ENCODE measurements at regions not wholly inside any gene's neighbourhood (a gene's known extent, or its start where the extent isn't known, plus 50 kb on each side); places are given as distances from the start of the nearest gene placed in this dataset.

- no peaks in the 10 kb centered on the region for H3K4me1 Mint-ChIP-seq (ENCODE audit: low read depth, unreplicated experiment)
- no peak overlapping the region for H3K4me3 Mint-ChIP-seq (ENCODE audit: unreplicated experiment)
- H3K36me3 Mint-ChIP-seq (ENCODE audit: insufficient read depth, unreplicated experiment): no peaks in the 10 kb centered on the region
- Histone ChIP-seq H3K9me3 (peaks cover 9% of the 10 kb centered on the region; the same call in 1 of the 2 replicates), H3K36me3 (ENCODE audit: control insufficient read depth, insufficient read depth, low read length) (no peaks in the 10 kb centered on the region), H3K27me3 (replicated peaks; ENCODE audit: control insufficient read depth, insufficient read depth, low read length) (no peaks in the 10 kb centered on the region), H3K4me1 (peaks cover 3% of the 10 kb centered on the region; the same call in 1 of the 2 replicates), H3K4me3 (ENCODE audit: low read depth, low read length) (no peak overlapping the region)
- ChIA-PET CTCF (interaction anchor here (0.7 kb wide), 1 partner anchor 12 kb away, joined by 3 read pairs; no protein-coding TSS in a partner anchor), POLR2A (no interaction called here)
- H3K9me3 Mint-ChIP-seq (ENCODE audit: unreplicated experiment): no peaks in the 10 kb centered on the region
- intact Hi-C loops (cut with micrococcal nuclease; ENCODE audit: unreplicated experiment): loop anchor here (2.0 kb wide), 1 partner anchor 30 kb away; no protein-coding TSS in a partner anchor
- peaks cover 2% of the 10 kb centered on the region for H3K27me3 Mint-ChIP-seq (ENCODE audit: insufficient read depth, unreplicated experiment)
- no peak for DNase-seq
- BruUV-seq (replicated peaks): no TSS peak
- no peak overlapping the region for H3K27ac Mint-ChIP-seq (ENCODE audit: unreplicated experiment)
- no peak for TF ChIP-seq CTCF (IDR thresholded peaks at IDR 0.05; ENCODE audit: insufficient read depth in 1 of 2, low read depth in 1 of 2, low read length in 1 of 2, severe bottlenecking in 1 of 2, unreplicated experiment in 1 of 2)
Observed at GRCh38 chr11:116396331-116396730, 376.5 kb downstream of the BUD13 start.

DNA sequence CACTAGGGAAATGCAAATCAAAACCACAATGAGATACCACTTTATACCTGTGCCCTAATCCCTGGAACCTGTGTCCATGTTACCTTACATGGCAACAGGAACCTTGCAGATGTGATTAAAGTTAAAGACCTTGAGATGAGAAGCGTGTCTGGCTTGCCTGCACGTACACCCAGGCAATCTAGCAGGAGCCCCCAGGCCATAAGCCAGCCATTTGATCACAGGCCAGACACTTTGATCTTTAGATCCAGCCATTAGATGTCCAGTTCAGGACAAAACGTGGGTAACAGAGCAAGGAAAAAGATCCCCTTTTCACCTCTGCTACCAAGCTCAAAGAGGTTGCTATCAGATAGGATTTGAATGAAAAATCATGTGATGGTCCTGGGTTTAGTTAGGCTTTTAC is 378.8 kb downstream of the BUD13 start:
- POLR2A ChIA-PET: interaction anchor here (0.6 kb wide), 1 partner anchor 1947 kb away, joined by 3 read pairs; no protein-coding TSS in a partner anchor

GRCh38 chr11:116390963-116391362 is 381.8 kb downstream of the BUD13 start:
- Histone ChIP-seq H3K4me3 (ENCODE audit: low read depth, low read length) (no peak overlapping the region), H3K9me3 (peaks cover 9% of the 10 kb centered on the region; the same call in 1 of the 2 replicates), H3K36me3 (ENCODE audit: control insufficient read depth, insufficient read depth, low read length) (no peaks in the 10 kb centered on the region), H3K27me3 (replicated peaks; ENCODE audit: control insufficient read depth, insufficient read depth, low read length) (no peaks in the 10 kb centered on the region), H3K4me1 (no peaks in the 10 kb centered on the region)
- ChIA-PET POLR2A (interaction anchor here (0.5 kb wide), 1 partner anchor 13 kb away, joined by 3 read pairs; no protein-coding TSS in a partner anchor), CTCF (interaction anchor here (0.9 kb wide), 1 partner anchor 63 kb away, joined by 3 read pairs; no protein-coding TSS in a partner anchor)
- no peak for DNase-seq
- intact Hi-C loops (cut with micrococcal nuclease; ENCODE audit: unreplicated experiment): no loop called here
- no peak overlapping the region for H3K4me3 Mint-ChIP-seq (ENCODE audit: unreplicated experiment)
- no peaks in the 10 kb centered on the region for H3K9me3 Mint-ChIP-seq (ENCODE audit: unreplicated experiment)
- no TSS peak for BruUV-seq (replicated peaks)
- H3K27ac Mint-ChIP-seq (ENCODE audit: unreplicated experiment): no peak overlapping the region
- no peak for TF ChIP-seq CTCF (IDR thresholded peaks at IDR 0.05; ENCODE audit: insufficient read depth in 1 of 2, low read depth in 1 of 2, low read length in 1 of 2, severe bottlenecking in 1 of 2, unreplicated experiment in 1 of 2)
- H3K4me1 Mint-ChIP-seq (ENCODE audit: low read depth, unreplicated experiment): no peaks in the 10 kb centered on the region
- no peaks in the 10 kb centered on the region for H3K36me3 Mint-ChIP-seq (ENCODE audit: insufficient read depth, unreplicated experiment)
- peaks cover 2% of the 10 kb centered on the region for H3K27me3 Mint-ChIP-seq (ENCODE audit: insufficient read depth, unreplicated experiment)

More for the DNA sequence above, 378.8 kb downstream of the BUD13 start:
- H3K4me3 ChIP-seq (ENCODE audit: low read depth, low read length): no peak overlapping the region
- H3K36me3 Mint-ChIP-seq (ENCODE audit: insufficient read depth, unreplicated experiment): no peaks in the 10 kb centered on the region
- peaks cover 3% of the 10 kb centered on the region; the same call in 1 of the 2 replicates for H3K4me1 ChIP-seq
- BruUV-seq (replicated peaks): no TSS peak
- H3K27ac Mint-ChIP-seq (ENCODE audit: unreplicated experiment): no peak overlapping the region
- H3K36me3 ChIP-seq (ENCODE audit: control insufficient read depth, insufficient read depth, low read length): no peaks in the 10 kb centered on the region
- CTCF ChIA-PET: no interaction called here
- H3K9me3 ChIP-seq: peaks cover 9% of the 10 kb centered on the region; the same call in 1 of the 2 replicates
- H3K9me3 Mint-ChIP-seq (ENCODE audit: unreplicated experiment): no peaks in the 10 kb centered on the region
- H3K4me1 Mint-ChIP-seq (ENCODE audit: low read depth, unreplicated experiment): no peaks in the 10 kb centered on the region
- no peak overlapping the region for H3K4me3 Mint-ChIP-seq (ENCODE audit: unreplicated experiment)
- no peak for TF ChIP-seq CTCF (IDR thresholded peaks at IDR 0.05; ENCODE audit: insufficient read depth in 1 of 2, low read depth in 1 of 2, low read length in 1 of 2, severe bottlenecking in 1 of 2, unreplicated experiment in 1 of 2)
- intact Hi-C loops (cut with micrococcal nuclease; ENCODE audit: unreplicated experiment): no loop called here
- no peak for DNase-seq
- peaks cover 2% of the 10 kb centered on the region for H3K27me3 Mint-ChIP-seq (ENCODE audit: insufficient read depth, unreplicated experiment)
- H3K27me3 ChIP-seq (replicated peaks; ENCODE audit: control insufficient read depth, insufficient read depth, low read length): no peaks in the 10 kb centered on the region

All from Caco-2 (cell line).